Activated T-helper 1 cell treated with anti-CD3 and anti-CD28 coated beads, Interleukin-2, amount 50 U/mL, for 16 hours (primary cell): ENCODE measurements at regions not wholly inside any gene's neighbourhood (a gene's known extent, or its start where the extent isn't known, plus 50 kb on each side); places are given as distances from the start of the nearest gene placed in this dataset.

Experiments
- DNase-seq, 2 donors: peaks; one replicate each; pipeline ENCODE4 v3.0.0-alpha.2; 2020; ENCODE audit warnings: low read depth in 1 of 2, low spot score in 1 of 2

- no peak for DNase-seq
Observed at GRCh38 chr4:24013668-24014422, 124.0 kb upstream of the PPARGC1A start.

DNA sequence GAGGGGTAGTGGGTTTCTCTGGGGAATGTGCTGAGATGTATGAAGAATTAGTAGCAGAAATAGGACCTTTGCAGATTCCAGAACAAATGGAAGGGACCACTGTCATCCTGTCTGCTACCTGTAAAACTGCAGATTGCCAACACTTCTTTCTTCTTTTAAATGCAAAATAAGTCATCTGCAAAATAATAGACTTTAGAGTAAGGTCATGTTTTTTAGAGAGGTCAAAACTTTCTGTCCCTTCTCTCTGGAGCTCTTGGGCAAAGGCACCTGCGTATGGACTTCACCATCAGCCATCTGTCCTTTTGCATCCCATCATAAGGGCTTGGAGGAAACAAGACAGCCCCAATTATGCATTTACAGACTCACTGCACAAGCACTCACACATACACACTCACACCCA lies 121.1 kb upstream of the PPARGC1A start:
- no peak for DNase-seq

- no peak for DNase-seq
Observed at GRCh38 chr4:24010573-24010972, 120.7 kb upstream of the PPARGC1A start.

DNA sequence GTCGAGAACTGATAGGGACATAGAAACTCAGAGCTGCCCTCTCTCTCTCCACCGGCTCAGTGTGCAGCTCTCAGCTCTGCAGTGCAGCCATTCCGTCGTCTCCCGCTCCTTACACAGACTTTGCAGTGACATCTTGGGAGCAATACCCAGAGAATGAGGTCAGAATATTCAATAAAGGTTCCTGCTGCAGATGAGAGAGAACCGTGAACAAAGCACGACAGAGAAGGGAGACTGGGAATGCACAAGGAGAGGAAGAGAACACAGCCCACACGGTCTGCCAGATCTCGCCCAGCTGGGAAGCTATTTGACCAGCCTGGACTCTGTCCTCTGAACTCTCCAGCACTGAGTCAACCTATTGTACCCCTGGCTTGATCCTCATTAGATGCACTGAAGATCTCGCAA lies 118.0 kb upstream of the PPARGC1A start:
- no peak for DNase-seq

- no peak for DNase-seq
Observed at GRCh38 chr4:24006269-24006668, 116.4 kb upstream of the PPARGC1A start.

- no peak for DNase-seq
Observed at GRCh38 chr4:24003926-24004325, 114.1 kb upstream of the PPARGC1A start.

- DNase-seq: no peak
Observed at GRCh38 chr4:24003496-24003895, 113.6 kb upstream of the PPARGC1A start.

DNA sequence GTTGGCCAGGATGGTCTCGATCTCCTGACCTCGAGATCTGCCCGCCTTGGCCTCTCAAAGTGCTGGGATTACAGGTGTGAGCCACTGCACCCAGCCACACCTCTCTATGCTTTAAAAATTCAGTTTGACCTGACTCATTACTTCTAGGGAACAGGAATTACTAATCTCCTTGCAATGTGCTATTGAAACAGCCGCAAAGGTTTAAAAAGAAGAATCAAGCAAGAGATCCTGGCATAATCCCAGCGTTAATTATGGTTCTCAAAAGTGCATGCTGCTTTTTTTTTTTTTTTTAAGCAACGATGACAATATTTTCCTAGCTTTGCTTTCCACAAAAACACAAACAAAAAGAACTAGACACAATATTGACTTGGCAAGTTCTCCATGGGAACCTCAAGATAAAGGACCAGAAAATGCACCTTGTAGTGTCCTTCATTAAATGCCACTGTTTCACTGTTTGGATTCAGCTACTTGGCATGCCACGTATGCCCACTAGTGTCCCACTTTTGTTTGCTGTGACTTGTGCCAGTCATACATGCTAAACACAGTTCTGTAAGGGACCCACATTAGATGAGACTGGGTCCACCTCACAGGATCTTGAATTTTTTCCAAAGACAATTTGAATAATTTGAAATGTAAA lies 112.6 kb upstream of the PPARGC1A start:
- no peak for DNase-seq

- no peak for DNase-seq
Observed at GRCh38 chr4:24001486-24002329, 111.9 kb upstream of the PPARGC1A start.

- DNase-seq: no peak
Observed at GRCh38 chr4:24000470-24000831, 110.6 kb upstream of the PPARGC1A start.

GRCh38 chr4:23999714-24000469 lies 110.0 kb upstream of the PPARGC1A start:
- no peak for DNase-seq

GRCh38 chr4:23993373-23993772 lies 103.5 kb upstream of the PPARGC1A start:
- DNase-seq: no peak

DNA sequence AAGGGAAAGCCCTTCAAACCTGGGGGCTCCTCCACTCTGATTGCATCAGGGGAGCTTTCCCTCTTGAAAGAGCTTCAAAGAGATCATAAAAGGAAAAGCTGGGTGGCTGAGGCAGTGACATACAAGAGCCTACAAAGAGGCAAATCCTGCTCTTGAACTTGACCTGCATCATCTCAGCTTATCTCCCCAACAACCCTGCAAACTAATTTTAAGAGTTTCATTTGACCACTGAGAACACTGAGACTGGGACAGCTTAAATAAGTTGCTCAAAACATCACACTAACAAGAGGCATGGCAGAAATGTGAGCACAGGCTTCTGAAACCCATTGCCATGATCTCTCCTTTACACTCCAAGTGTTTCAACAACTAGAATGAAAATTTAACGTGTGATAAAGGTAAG lies 101.6 kb upstream of the PPARGC1A start:
- DNase-seq: no peak

DNA sequence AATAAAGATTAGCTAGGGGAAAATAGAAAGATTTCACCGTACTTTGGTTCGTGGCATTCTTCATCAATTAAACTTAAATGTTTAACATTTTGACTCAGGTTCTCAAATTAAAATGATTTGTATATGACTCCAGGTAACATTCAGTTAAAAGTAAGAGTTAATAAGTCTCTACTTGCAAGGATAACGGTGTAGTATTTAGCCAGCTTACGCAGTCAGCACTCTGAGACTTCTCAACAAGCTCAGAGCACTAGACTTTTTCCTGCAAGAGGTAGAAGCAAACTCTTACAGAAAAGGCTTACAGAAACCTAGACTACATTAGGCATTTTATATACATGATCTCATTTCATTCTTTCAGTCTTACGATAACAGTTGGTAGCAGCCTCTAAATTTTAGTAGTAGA lies 96.4 kb upstream of the PPARGC1A start:
- no peak for DNase-seq

DNA sequence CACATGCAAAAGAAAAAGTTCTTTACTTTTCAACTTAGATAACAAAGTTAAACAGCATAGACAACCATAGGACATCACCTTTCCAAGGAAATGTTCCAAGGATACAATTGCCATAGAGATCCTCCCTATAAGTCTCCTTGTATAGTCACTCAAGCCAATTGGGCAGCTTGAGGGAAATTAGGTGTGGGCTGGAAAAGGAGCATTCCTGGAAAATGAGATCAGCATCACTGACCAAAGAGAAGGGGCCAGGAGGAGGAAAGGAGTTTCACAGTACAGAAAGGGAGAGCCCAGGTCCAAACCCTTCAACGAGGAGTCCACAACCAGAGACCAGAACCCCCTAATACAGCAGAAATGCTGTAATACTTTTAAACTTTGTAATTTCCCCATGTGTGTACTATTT lies 91.5 kb upstream of the PPARGC1A start:
- DNase-seq: no peak

DNA sequence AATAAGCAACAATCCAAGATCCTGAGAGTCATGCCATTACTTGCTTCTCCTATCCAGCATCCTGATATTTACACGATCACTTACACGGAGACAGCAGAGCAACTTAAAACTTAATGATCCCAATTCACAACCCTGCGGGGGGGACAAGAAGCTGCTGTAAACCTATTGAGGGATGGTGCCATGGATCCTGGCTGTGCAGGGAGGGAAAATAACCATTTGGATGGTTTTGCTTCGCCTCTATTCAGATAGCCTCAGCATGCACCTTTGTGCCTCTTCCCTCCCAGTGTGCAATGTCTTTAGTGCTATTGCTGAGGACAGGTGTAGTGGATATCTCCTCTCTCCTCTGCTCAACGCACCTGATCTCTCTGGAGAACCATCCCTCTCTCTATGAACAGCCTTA lies 89.7 kb upstream of the PPARGC1A start:
- DNase-seq: no peak

- DNase-seq: no peak
Observed at GRCh38 chr4:23978002-23978401, 88.2 kb upstream of the PPARGC1A start.

GRCh38 chr4:23976423-23976822 lies 86.6 kb upstream of the PPARGC1A start:
- DNase-seq: no peak

GRCh38 chr4:23973308-23973855 lies 83.5 kb upstream of the PPARGC1A start:
- DNase-seq: no peak

DNA sequence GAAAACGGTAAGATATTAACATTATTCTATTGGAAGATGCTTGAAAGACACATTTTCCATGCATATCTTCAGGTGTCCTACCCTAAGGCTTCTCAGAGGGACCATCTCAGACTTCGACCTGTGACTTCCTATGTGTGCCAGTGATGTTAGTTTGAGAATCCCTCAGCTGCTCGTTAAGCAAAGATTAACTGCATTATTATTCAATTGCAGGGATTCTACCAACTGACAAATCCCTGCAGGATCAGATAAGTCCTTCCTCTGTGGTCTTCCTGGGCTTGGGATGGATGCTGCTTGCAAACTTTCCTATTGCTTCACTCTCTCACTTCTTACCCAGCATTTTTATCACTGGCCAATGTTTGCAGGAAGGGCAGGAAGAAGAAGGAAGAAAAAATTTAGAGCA lies 83.0 kb upstream of the PPARGC1A start:
- DNase-seq: no peak

DNA sequence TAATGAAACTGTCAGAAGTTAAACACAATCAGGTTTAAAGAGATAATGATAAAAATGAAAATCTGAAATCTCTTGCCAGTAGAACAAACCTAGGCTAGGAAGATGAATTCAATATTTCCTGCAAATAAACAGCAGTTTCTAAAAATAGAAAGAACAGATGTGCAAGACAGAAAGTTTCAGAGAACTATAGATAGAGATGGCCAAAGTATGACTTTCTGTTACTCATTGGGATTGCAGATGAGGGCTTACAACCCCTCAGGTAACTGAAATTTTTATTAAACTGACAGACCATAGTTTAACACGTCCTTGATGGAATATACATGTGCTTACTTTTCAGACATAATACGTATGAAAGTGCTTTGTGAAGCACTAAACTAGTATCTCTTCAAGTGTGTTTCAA lies 82.3 kb upstream of the PPARGC1A start:
- no peak for DNase-seq
